IMR-90 (cell line): ENCODE measurements at regions not wholly inside any gene's neighbourhood (a gene's known extent, or its start where the extent isn't known, plus 50 kb on each side); places are given as distances from the start of the nearest gene placed in this dataset.

Experiments
- ATAC-seq: fragments of 200-7000 bp; cut with Tn5 transposase; 2 replicates; pipeline ENCODE4 v1.9.1; 2020; ENCODE audit warnings: low read depth, mild to moderate bottlenecking, moderate library complexity
- BruUV-seq: library from RNA; stranded (reverse); fragments of 400-500 nt; replicated peaks from 2 replicates; lab custom pipeline; 2021; lab: Mats Ljungman, UMichigan
- CTCF ChIA-PET: fragments of 300-600 bp; formaldehyde crosslinking; extraction: SDS; loops from one replicate; lab custom pipeline; 2021; ENCODE audit warnings: antibody characterized with exemption; lab: Yijun Ruan, JAX
- POLR2A ChIA-PET: fragments of 300-600 bp; sonication (Branson Sonifier 250); formaldehyde crosslinking; loops from one replicate; lab custom pipeline; 2022; ENCODE audit warnings: antibody characterized with exemption; ENCODE audit not compliant: unreplicated experiment; lab: Charles Lee
- DNase-seq: peaks from one replicate; pipeline ENCODE4 v3.0.0; 2013
- H2AFZ ChIP-seq: replicated peaks from 2 replicates; pipeline ENCODE3; 2013; ENCODE audit warnings: low read length, mild to moderate bottlenecking; ENCODE audit not compliant: poor library complexity
- H2AK5ac ChIP-seq: 2 replicates; pipeline ENCODE4 v1.6.1; 2013; ENCODE audit warnings: low read depth, low read length, inconsistent platforms
- H2AK9ac ChIP-seq: replicated peaks from 2 replicates; pipeline ENCODE3; 2013; ENCODE audit warnings: mild to moderate bottlenecking, low read depth, low read length, moderate library complexity; ENCODE audit not compliant: poor library complexity
- H2BK120ac ChIP-seq: 2 replicates; pipeline ENCODE4 v1.6.1; 2013; ENCODE audit warnings: low read depth, low read length, inconsistent platforms
- H2BK15ac ChIP-seq: 3 replicates; pipeline ENCODE4 v1.6.1; 2013; ENCODE audit warnings: low read depth, low read length, inconsistent platforms
- H2BK20ac ChIP-seq: 2 replicates; pipeline ENCODE4 v1.6.1; 2013; ENCODE audit warnings: low read depth, mild to moderate bottlenecking, inconsistent platforms, low read length, moderate library complexity
- H2BK5ac ChIP-seq: 2 replicates; pipeline ENCODE4 v1.6.1; 2013; ENCODE audit warnings: mild to moderate bottlenecking, low read depth, low read length, inconsistent platforms; ENCODE audit not compliant: poor library complexity, severe bottlenecking
- H3K14ac ChIP-seq: replicated peaks from 2 replicates; pipeline ENCODE4 v1.6.1; 2013; ENCODE audit warnings: low read depth, low read length, inconsistent platforms
- H3K18ac ChIP-seq: 2 replicates; pipeline ENCODE4 v1.6.1; 2013; ENCODE audit warnings: low read depth, low read length, control low read depth
- H3K23ac ChIP-seq: 2 replicates; pipeline ENCODE4 v1.6.1; 2013; ENCODE audit warnings: low read depth, low read length, inconsistent platforms
- H3K27ac ChIP-seq: 2 replicates; pipeline ENCODE4 v1.5.1; 2013; ENCODE audit warnings: mild to moderate bottlenecking, control low read depth, low read length; ENCODE audit not compliant: insufficient read depth
- H3K27me3 ChIP-seq: 2 replicates; pipeline ENCODE4 v1.6.1; 2013; ENCODE audit warnings: low read length; ENCODE audit not compliant: control insufficient read depth, insufficient read depth
- H3K36me3 ChIP-seq: 2 replicates; pipeline ENCODE4 v1.6.1; 2013; ENCODE audit warnings: low read length, mixed read lengths; ENCODE audit not compliant: control insufficient read depth, insufficient read depth
- H3K4ac ChIP-seq: 2 replicates; pipeline ENCODE4 v1.6.1; 2013; ENCODE audit warnings: low read depth, low read length, inconsistent platforms
- H3K4me1 ChIP-seq: 2 replicates; pipeline ENCODE4 v1.6.1; 2013; ENCODE audit warnings: low read length, mixed read lengths; ENCODE audit not compliant: control insufficient read depth, insufficient read depth
- H3K4me2 ChIP-seq: 2 replicates; pipeline ENCODE4 v1.6.1; 2013; ENCODE audit warnings: low read depth, mild to moderate bottlenecking, control low read depth, low read length, moderate library complexity
- H3K4me3 ChIP-seq: 2 replicates; pipeline ENCODE4 v1.5.1; 2013; ENCODE audit warnings: low read depth, mild to moderate bottlenecking, control low read depth, low read length, moderate library complexity; ENCODE audit not compliant: insufficient read depth
- H3K56ac ChIP-seq: 2 replicates; pipeline ENCODE4 v1.6.1; 2013; ENCODE audit warnings: low read length, inconsistent platforms; ENCODE audit not compliant: insufficient read depth; ENCODE audit errors: extremely low read depth
- H3K79me1 ChIP-seq, 2 experiments: 2 replicates each; pipeline ENCODE4 v1.6.1; 2013; ENCODE audit warnings: low read length in 2 of 2, inconsistent platforms in 1 of 2, low read depth in 1 of 2
- H3K9ac ChIP-seq: 2 replicates; pipeline ENCODE4 v1.6.1; 2013; ENCODE audit warnings: low read depth, low read length, control low read depth
- H3K9me1 ChIP-seq: 2 replicates; pipeline ENCODE4 v1.6.1; 2013; ENCODE audit warnings: low read length, inconsistent platforms; ENCODE audit not compliant: insufficient read depth
- H3K9me3 ChIP-seq: 2 replicates; pipeline ENCODE4 v1.6.1; 2013; ENCODE audit warnings: low read length; ENCODE audit not compliant: control insufficient read depth, insufficient read depth
- H4K20me1 ChIP-seq: 2 replicates; pipeline ENCODE4 v1.6.1; 2013; ENCODE audit warnings: low read length, inconsistent platforms; ENCODE audit not compliant: insufficient read depth
- H4K5ac ChIP-seq: 2 replicates; pipeline ENCODE4 v1.6.1; 2013; ENCODE audit warnings: mild to moderate bottlenecking, low read depth, low read length, control low read depth
- H4K8ac ChIP-seq, 2 experiments: 2 replicates each; pipeline ENCODE4 v1.6.1; 2013; ENCODE audit warnings: low read depth in 2 of 2, low read length in 2 of 2, control low read depth in 1 of 2, inconsistent platforms in 1 of 2
- H4K91ac ChIP-seq: 2 replicates; pipeline ENCODE4 v1.6.1; 2013; ENCODE audit warnings: low read depth, low read length, inconsistent platforms; ENCODE audit not compliant: insufficient read depth
- BHLHE40 ChIP-seq: fragments of 150-350 bp; IDR thresholded peaks from 2 replicates; pipeline ENCODE4 v1.6.1; 2016; ENCODE audit warnings: mild to moderate bottlenecking, low read depth, low read length
- CEBPB ChIP-seq: IDR thresholded peaks from 2 replicates; pipeline ENCODE4 v1.6.1; 2012; ENCODE audit warnings: low read depth, low read length, improper control_type of control experiment
- CHD1 ChIP-seq: IDR thresholded peaks from 2 replicates; pipeline ENCODE4 v1.6.1; 2012; ENCODE audit warnings: low read depth, low read length, improper control_type of control experiment
- CTCF ChIP-seq: conservative IDR thresholded peaks from 2 replicates; pipeline ENCODE4 v1.5.1; 2012; ENCODE audit warnings: mild to moderate bottlenecking, low read depth, low read length, improper control_type of control experiment
- ELK1 ChIP-seq: fragments of 150-350 bp; IDR thresholded peaks from 2 replicates; pipeline ENCODE4 v1.6.1; 2016; ENCODE audit warnings: low read depth, mild to moderate bottlenecking, low read length, moderate library complexity, borderline replicate concordance
- FOS ChIP-seq: fragments of 150-350 bp; IDR thresholded peaks from 2 replicates; pipeline ENCODE4 v1.6.1; 2016; ENCODE audit warnings: low read depth, low read length
- MAFK ChIP-seq: IDR thresholded peaks from 2 replicates; pipeline ENCODE4 v1.6.1; 2012; ENCODE audit warnings: low read depth, low read length, improper control_type of control experiment
- MAZ ChIP-seq: IDR thresholded peaks from 2 replicates; pipeline ENCODE4 v1.6.1; 2012; ENCODE audit warnings: low read depth, mild to moderate bottlenecking, low read length, improper control_type of control experiment, moderate library complexity, borderline replicate concordance
- MXI1 ChIP-seq: IDR thresholded peaks from 2 replicates; pipeline ENCODE4 v1.6.1; 2012; ENCODE audit warnings: low read depth, mild to moderate bottlenecking, low read length, moderate library complexity, borderline replicate concordance
- NFE2L2 ChIP-seq: fragments of 150-350 bp; IDR thresholded peaks from 2 replicates; pipeline ENCODE4 v1.6.1; 2016; ENCODE audit warnings: low read depth, mild to moderate bottlenecking, low read length
- POLR2A ChIP-seq: IDR thresholded peaks from 2 replicates; pipeline ENCODE4 v1.6.1; 2012; ENCODE audit warnings: mild to moderate bottlenecking, low read depth, low read length
- RAD21 ChIP-seq: IDR thresholded peaks from 2 replicates; pipeline ENCODE4 v1.6.1; 2012; ENCODE audit warnings: low read length, improper control_type of control experiment
- RCOR1 ChIP-seq: IDR thresholded peaks from 2 replicates; pipeline ENCODE4 v1.6.1; 2012; ENCODE audit warnings: mild to moderate bottlenecking, low read length, improper control_type of control experiment; ENCODE audit not compliant: insufficient replicate concordance
- RFX5 ChIP-seq: IDR thresholded peaks from 2 replicates; pipeline ENCODE4 v1.8.0; 2012; ENCODE audit warnings: low read depth, mild to moderate bottlenecking, low read length, moderate library complexity
- SMC3 ChIP-seq: fragments of 150-350 bp; IDR thresholded peaks from 2 replicates; pipeline ENCODE4 v1.6.1; 2016; ENCODE audit warnings: low read depth, mild to moderate bottlenecking, antibody characterized with exemption, low read length, moderate library complexity
- WGBS, 2 experiments: methylation state at CpG; one replicate each; pipeline versions ENCODE4 v1.1.5 to v1.1.7; 2013; ENCODE audit warnings: missing lambda C conversion rate in 2 of 2; ENCODE audit not compliant: insufficient read length in 1 of 2; ENCODE audit errors: extremely low coverage in 2 of 2; 5-methylcytosine and 5-hydroxymethylcytosine counted together
- dilution Hi-C: fragments of 300-500 bp; cut with HindIII; formaldehyde crosslinking; loops from one replicate; pipeline ENCODE4 v1.14.3; 2018; ENCODE audit warnings: low sequenced_read_pairs; ENCODE audit not compliant: unreplicated experiment
- in situ Hi-C: fragments of 300-500 bp; cut with MboI; formaldehyde crosslinking; loops from 3 replicates; pipeline ENCODE4 v1.14.3; 2019; ENCODE audit warnings: low sequenced_read_pairs, inconsistent platforms, mixed read lengths
- intact Hi-C: fragments of 100-400 bp; cut with micrococcal nuclease; formaldehyde crosslinking; loops from 2 replicates; pipeline ENCODE4 v1.10.0; 2022
- TF ChIP-seq, protein P1 (sequence below): fragments of 150-350 bp; IDR thresholded peaks from 2 replicates; pipeline ENCODE4 v1.6.1; 2017; ENCODE audit warnings: mild to moderate bottlenecking, antibody characterized with exemption, low read length, low read depth

- ATAC-seq (no peak), DNase-seq (no peak)
- H2BK15ac ChIP-seq: no peak overlapping the region
- no peak overlapping the region for H3K23ac ChIP-seq
- H2BK5ac ChIP-seq: no peak overlapping the region
- no peaks in the 10 kb centered on the region for H3K27me3 ChIP-seq
- ChIA-PET CTCF (interaction anchor here (0.5 kb wide), 1 partner anchor 406 kb away, joined by 6 read pairs; no protein-coding TSS in a partner anchor), POLR2A (interaction anchor here (0.6 kb wide), 1 partner anchor 1086 kb away, joined by 3 read pairs; no protein-coding TSS in a partner anchor)
- dilution Hi-C loops: no loop called here
- BruUV-seq: no TSS peak
- H2AFZ ChIP-seq: no peak overlapping the region
- H4K8ac ChIP-seq: no peak overlapping the region
- TF ChIP-seq RCOR1 (no peak), POLR2A (no peak), RFX5 (no peak), CEBPB (no peak), MXI1 (no peak), ELK1 (no peak), MAFK (no peak), NFE2L2 (no peak), FOS (no peak), BHLHE40 (no peak), SMC3 (no peak), CHD1 (no peak), CTCF (no peak), MAZ (no peak), RAD21 (no peak)
- TF ChIP-seq, protein P1, sequence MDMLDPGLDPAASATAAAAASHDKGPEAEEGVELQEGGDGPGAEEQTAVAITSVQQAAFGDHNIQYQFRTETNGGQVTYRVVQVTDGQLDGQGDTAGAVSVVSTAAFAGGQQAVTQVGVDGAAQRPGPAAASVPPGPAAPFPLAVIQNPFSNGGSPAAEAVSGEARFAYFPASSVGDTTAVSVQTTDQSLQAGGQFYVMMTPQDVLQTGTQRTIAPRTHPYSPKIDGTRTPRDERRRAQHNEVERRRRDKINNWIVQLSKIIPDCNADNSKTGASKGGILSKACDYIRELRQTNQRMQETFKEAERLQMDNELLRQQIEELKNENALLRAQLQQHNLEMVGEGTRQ: no peak
- H2BK120ac ChIP-seq: no peak overlapping the region
- H3K4me1 ChIP-seq: no peaks in the 10 kb centered on the region
- no peaks in the 10 kb centered on the region for H3K36me3 ChIP-seq
- H3K79me1 ChIP-seq: no peaks in the 10 kb centered on the region
- no peak overlapping the region for H4K5ac ChIP-seq
- no peak overlapping the region for H3K4me3 ChIP-seq
- H3K9me3 ChIP-seq: no peaks in the 10 kb centered on the region
- H3K9ac ChIP-seq: no peak overlapping the region
- H4K91ac ChIP-seq: no peak overlapping the region
- H2AK9ac ChIP-seq: no peak overlapping the region
- in situ Hi-C loops: no loop called here
- H3K27ac ChIP-seq: no peak overlapping the region
- no peak overlapping the region for H2BK20ac ChIP-seq
- no peak overlapping the region for H3K56ac ChIP-seq
- H2AK5ac ChIP-seq: no peak overlapping the region
- intact Hi-C loops: no loop called here
- H3K9me1 ChIP-seq: no peaks in the 10 kb centered on the region
- no peaks in the 10 kb centered on the region for H4K20me1 ChIP-seq
- H3K4me2 ChIP-seq: no peak overlapping the region
- WGBS, 2 experiments: 80% methylated on average over 2 of the region's 4 CpGs; no CpG with 5 or more reads in 1 of the 2 experiments
- H3K14ac ChIP-seq: no peak overlapping the region
- H3K4ac ChIP-seq: no peak overlapping the region
- no peak overlapping the region for H3K18ac ChIP-seq
Measured at GRCh38 chr13:59145381-59145780, 1018.3 kb downstream of the DIAPH3 start.
